ENCODE measurements at regions not wholly inside any gene's neighbourhood (a gene's known extent, or its start where the extent isn't known, plus 50 kb on each side); places are given as distances from the start of the nearest gene placed in this dataset.

GRCh38 chr16:60331168-60331567 lies 1597.1 kb upstream of the GOT2 start:
- Histone ChIP-seq H3K36me3 (ENCODE audit: control insufficient read depth, insufficient read depth, low read length) (no peaks in the 10 kb centered on the region), H3K27me3 (ENCODE audit: control insufficient read depth, insufficient read depth, low read length) (no peaks in the 10 kb centered on the region), H3K4me3 (ENCODE audit: low read depth, low read length) (no peak overlapping the region)
- ChIA-PET POLR2A (no interaction called here), CTCF (no interaction called here)
- DNase-seq (ENCODE audit: low read depth) = no peak
- TF ChIP-seq CTCF (IDR thresholded peaks at IDR 0.05; ENCODE audit: insufficient read depth, low read depth, low read length) = no peak

- Histone ChIP-seq H3K4me3 (ENCODE audit: low read depth, low read length) (no peak overlapping the region), H3K36me3 (ENCODE audit: control insufficient read depth, insufficient read depth, low read length) (no peaks in the 10 kb centered on the region), H3K27me3 (ENCODE audit: control insufficient read depth, insufficient read depth, low read length) (no peaks in the 10 kb centered on the region)
- TF ChIP-seq CTCF (IDR thresholded peaks at IDR 0.05; ENCODE audit: insufficient read depth, low read depth, low read length) = no peak
- DNase-seq (ENCODE audit: low read depth) = no peak
- CTCF ChIA-PET = no interaction called here
- POLR2A ChIA-PET = no interaction called here
Observed at GRCh38 chr16:60329108-60329507, 1595.0 kb upstream of the GOT2 start.

GRCh38 chr16:60328152-60328551 lies 1594.0 kb upstream of the GOT2 start:
- Histone ChIP-seq H3K4me3 (ENCODE audit: low read depth, low read length) (no peak overlapping the region), H3K27me3 (ENCODE audit: control insufficient read depth, insufficient read depth, low read length) (no peaks in the 10 kb centered on the region), H3K36me3 (ENCODE audit: control insufficient read depth, insufficient read depth, low read length) (no peaks in the 10 kb centered on the region)
- TF ChIP-seq CTCF (IDR thresholded peaks at IDR 0.05; ENCODE audit: insufficient read depth, low read depth, low read length) = no peak
- POLR2A ChIA-PET = no interaction called here
- no peak for DNase-seq (ENCODE audit: low read depth)
- CTCF ChIA-PET = no interaction called here

GRCh38 chr16:60318486-60318885 lies 1584.4 kb upstream of the GOT2 start:
- CTCF ChIA-PET = no interaction called here
- Histone ChIP-seq H3K27me3 (ENCODE audit: control insufficient read depth, insufficient read depth, low read length) (no peaks in the 10 kb centered on the region), H3K36me3 (ENCODE audit: control insufficient read depth, insufficient read depth, low read length) (no peaks in the 10 kb centered on the region), H3K4me3 (ENCODE audit: low read depth, low read length) (no peak overlapping the region)
- POLR2A ChIA-PET = no interaction called here
- no peak for TF ChIP-seq CTCF (IDR thresholded peaks at IDR 0.05; ENCODE audit: insufficient read depth, low read depth, low read length)
- no peak for DNase-seq (ENCODE audit: low read depth)

- Histone ChIP-seq H3K36me3 (ENCODE audit: control insufficient read depth, insufficient read depth, low read length) (no peaks in the 10 kb centered on the region), H3K4me3 (ENCODE audit: low read depth, low read length) (no peak overlapping the region), H3K27me3 (ENCODE audit: control insufficient read depth, insufficient read depth, low read length) (no peaks in the 10 kb centered on the region)
- TF ChIP-seq CTCF (IDR thresholded peaks at IDR 0.05; ENCODE audit: insufficient read depth, low read depth, low read length) = no peak
- ChIA-PET POLR2A (no interaction called here), CTCF (no interaction called here)
- DNase-seq (ENCODE audit: low read depth) = no peak
Observed at GRCh38 chr16:60310846-60311445, 1576.8 kb upstream of the GOT2 start.

Measured in BJ (cell line).